GM12865 (cell line): ENCODE measurements at regions not wholly inside any gene's neighbourhood (a gene's known extent, or its start where the extent isn't known, plus 50 kb on each side); places are given as distances from the start of the nearest gene placed in this dataset.

Experiments
- DNase-seq: peaks from one replicate; pipeline ENCODE4 v3.0.0; 2010; ENCODE audit warnings: low read depth
- H3K4me3 ChIP-seq: 2 replicates; pipeline ENCODE4 v1.5.1; 2011; ENCODE audit warnings: mild to moderate bottlenecking, low read depth, low read length, control low read depth
- TF ChIP-seq, protein P1 (sequence below): IDR thresholded peaks from 2 replicates; pipeline ENCODE4 v1.5.1; 2011; ENCODE audit warnings: low read length, control low read depth, low read depth, inconsistent platforms; ENCODE audit not compliant: insufficient read depth; ENCODE audit errors: missing control alignments

DNA sequence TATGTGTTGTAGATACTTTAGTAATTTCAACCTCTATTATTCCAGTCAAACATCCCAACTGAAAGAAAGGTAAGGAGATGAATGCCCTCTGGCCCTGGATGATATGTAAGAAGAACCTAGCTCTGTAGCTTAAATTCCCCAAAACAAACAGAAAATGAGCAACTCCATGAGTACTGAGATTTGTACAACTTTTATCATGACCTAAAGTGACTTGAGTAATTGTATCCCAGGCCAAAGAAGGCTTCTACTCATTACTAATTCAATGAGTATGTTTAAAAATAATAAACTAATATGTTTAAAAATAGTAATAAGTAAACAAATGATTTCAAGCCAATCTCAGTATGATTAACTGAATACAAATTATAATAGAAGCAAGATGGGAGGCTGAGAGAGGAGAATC, 414.0 kb upstream of the ACTBL2 start:
- H3K4me3 ChIP-seq: no peak overlapping the region
- no peak for DNase-seq
- TF ChIP-seq, protein P1, sequence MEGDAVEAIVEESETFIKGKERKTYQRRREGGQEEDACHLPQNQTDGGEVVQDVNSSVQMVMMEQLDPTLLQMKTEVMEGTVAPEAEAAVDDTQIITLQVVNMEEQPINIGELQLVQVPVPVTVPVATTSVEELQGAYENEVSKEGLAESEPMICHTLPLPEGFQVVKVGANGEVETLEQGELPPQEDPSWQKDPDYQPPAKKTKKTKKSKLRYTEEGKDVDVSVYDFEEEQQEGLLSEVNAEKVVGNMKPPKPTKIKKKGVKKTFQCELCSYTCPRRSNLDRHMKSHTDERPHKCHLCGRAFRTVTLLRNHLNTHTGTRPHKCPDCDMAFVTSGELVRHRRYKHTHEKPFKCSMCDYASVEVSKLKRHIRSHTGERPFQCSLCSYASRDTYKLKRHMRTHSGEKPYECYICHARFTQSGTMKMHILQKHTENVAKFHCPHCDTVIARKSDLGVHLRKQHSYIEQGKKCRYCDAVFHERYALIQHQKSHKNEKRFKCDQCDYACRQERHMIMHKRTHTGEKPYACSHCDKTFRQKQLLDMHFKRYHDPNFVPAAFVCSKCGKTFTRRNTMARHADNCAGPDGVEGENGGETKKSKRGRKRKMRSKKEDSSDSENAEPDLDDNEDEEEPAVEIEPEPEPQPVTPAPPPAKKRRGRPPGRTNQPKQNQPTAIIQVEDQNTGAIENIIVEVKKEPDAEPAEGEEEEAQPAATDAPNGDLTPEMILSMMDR: no peak

DNA sequence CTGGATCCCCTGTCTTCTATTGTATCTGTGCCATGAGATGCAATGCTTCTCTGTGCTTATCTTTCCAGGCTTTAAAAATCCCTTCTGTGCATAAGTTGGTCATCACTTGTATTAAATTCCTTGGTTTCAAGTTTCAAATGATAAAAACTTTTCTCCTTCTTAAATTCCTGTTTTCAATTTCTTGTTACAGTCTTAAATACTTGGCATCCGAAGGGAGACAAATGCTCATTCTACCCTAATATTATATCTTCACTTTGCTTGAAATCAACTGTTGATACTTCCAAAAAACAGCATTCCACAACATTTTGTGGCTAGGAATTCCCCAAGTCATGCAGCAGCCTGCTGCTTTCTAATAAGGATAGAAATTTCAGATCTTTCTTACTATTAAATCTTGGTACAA, 413.2 kb upstream of the ACTBL2 start:
- H3K4me3 ChIP-seq: no peak overlapping the region
- TF ChIP-seq, protein P1: no peak
- no peak for DNase-seq

DNA sequence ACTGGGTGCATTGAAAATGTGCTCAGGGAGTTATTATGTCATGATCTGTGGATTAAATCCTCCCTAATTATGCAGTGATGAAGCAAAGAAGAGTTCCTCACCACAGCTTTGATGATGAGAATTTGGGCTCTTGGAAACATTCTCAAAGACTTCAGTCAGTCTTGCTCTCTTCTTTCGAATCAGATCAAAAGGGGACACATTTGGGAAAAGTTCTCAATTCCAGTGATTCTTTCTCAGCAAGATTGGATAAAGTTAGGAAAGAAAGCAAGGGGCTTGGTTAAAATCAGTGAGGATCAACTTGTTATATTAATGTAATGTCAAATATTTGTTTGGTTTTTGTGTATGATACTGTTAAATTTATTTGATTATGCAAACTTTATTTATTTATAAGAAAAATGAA, 411.3 kb upstream of the ACTBL2 start:
- DNase-seq: no peak
- no peak overlapping the region for H3K4me3 ChIP-seq
- TF ChIP-seq, protein P1: no peak

DNA sequence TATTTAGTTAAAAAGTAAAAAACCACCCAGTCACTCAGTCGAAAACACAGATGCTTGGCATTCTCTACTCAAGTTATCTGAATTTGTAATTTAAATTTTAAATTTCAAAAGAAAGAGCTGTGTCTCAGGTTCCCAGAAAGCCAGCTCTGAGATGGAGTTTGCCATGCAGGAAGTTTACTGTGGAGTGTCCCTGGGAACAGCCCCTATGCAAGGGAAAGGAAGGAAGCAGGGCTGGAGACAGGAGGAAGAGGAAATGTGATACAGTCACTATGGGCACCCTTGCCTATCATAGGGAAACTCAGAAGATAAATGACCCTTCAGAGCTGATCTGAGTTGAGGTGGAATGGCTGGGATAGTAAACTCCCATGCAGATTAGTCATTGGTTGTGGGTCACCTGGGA, 408.8 kb upstream of the ACTBL2 start:
- TF ChIP-seq, protein P1: no peak
- no peak overlapping the region for H3K4me3 ChIP-seq
- no peak for DNase-seq

DNA sequence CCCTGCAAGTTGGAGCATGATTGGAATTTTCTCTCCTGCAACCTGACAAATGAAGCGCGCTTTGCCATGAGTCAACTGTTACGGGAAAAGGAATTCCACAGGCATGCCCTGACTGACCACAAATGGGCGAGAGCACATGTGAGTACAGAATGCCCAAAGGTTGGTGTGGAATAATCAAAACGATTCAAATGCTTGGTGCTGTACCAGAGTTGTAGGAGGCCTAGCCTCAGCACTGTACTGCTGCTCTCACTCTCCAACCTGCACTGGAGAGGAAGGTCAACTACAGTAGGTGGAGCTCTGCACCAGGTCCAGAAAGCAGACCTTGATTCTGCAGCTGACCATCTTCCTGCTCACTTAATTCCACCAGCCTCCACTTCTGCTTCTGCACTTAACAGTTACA, 406.9 kb upstream of the ACTBL2 start:
- no peak overlapping the region for H3K4me3 ChIP-seq
- TF ChIP-seq, protein P1: no peak
- DNase-seq: peak; percentile 1

DNA sequence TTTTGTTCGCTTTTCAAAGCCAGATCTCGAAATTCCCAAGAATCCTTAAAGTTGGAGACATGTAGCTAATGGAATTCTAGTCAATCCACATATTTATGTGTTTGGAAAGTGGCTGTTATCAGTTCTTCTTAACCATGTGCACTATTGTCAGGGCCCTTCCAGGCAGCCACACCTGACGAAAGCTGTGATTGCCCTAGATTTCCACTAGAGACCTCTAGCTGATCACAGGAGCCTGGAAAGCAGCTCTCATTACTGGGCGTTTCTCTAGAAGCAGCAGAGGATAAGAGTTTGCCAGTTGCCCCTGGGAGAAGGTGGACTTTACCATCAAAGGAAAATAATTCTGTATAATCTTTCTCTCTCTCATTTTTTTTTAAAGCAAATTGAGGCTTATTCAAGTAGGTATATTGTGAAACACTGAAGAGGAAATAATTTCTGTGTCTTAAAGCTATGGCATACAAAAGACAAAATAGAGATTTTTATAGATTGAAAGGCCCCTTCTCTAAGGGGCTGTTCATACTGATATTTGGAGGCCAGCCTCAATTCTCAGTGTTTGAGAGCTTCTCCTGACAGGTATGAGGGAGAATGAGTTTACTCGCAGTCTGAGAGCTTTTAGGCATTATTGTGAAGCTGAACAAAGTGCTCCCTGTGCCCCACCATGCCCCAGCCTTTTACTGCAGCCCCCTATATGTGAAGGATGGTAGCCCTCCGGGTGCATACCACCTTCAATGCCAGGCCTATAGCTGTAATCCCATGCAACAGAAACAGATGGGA, 405.4 kb upstream of the ACTBL2 start:
- peak; percentile 9 for DNase-seq
- no peak overlapping the region for H3K4me3 ChIP-seq
- TF ChIP-seq, protein P1: peak; percentile 16

DNA sequence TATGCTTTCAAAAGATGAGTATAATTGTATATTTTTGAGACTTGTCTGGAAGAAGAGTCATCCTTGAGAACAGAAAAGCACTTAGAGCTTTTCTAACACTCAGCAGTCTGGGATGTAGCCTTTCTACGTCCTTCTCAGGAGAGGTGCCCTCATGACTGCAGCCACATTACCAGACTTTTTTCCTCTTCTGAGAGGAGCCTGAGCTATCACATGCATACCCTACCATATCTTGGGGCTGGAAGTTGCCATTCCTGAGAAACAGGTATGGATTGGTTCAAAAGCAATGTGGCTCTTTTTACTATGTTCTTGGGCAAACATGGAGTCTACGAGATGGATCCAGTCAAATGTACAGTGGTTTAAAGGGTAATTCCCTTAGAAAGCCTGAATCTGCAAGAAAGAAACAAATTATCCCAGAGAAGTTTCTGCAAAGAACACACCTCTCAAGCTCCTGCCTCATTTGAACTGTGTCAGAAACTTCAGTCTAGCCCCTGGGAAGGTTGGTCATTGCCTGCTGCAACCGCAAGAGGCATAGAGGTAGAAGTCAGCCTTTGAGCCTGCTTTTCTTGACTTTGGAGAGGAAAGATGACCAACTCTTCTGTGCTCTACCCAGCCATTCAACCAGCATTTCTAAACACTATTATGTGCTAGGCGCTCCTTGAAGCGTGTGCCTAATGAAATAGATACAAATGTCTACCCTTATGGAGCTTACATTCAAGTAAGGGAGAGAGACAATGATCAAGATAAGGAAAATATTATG, 401.9 kb upstream of the ACTBL2 start:
- H3K4me3 ChIP-seq: no peak overlapping the region
- TF ChIP-seq, protein P1: no peak
- no peak for DNase-seq
